GM18951 (cell line): ENCODE measurements at regions not wholly inside any gene's neighbourhood (a gene's known extent, or its start where the extent isn't known, plus 50 kb on each side); places are given as distances from the start of the nearest gene placed in this dataset.
"Not testable (repeated sequence)": the region's sequence is repeated elsewhere in the genome, so short reads cannot be mapped to it uniquely, and the experiment has no call there.

Experiments used
- POLR2A ChIP-seq: IDR thresholded peaks from 4 replicates; pipeline ENCODE4 v1.6.1; 2011; ENCODE audit warnings: mild to moderate bottlenecking; ENCODE audit not compliant: insufficient read length, insufficient read depth; ENCODE audit errors: extremely low read depth
- in situ Hi-C: fragments of 300-500 bp; cut with MboI; formaldehyde crosslinking; loops from one replicate; pipeline ENCODE4 v1.12.0; 2022; ENCODE audit warnings: low sequenced_read_pairs, mixed read lengths, inconsistent platforms; ENCODE audit not compliant: unreplicated experiment

DNA sequence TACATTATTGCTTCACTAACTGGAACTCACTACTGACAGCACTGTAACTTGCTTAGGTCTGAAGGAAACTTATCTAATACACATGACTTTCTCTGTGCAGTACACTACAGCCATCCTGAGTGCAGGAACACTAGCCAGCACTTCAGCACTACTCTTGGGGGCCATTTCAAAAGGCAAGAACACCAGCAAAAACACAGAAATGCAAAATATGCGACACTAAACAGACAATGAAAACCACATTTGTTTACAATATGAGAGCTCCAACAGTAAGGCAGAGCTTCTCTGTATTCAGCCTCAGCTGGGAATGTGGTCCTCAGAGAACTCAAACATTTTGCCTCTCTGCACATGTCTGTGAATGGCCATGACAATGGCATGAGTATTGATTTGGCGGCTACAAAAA lies 109.6 kb downstream of the ARRDC4 start:
- TF ChIP-seq POLR2A: no peak
- in situ Hi-C loops: no loop called here

DNA sequence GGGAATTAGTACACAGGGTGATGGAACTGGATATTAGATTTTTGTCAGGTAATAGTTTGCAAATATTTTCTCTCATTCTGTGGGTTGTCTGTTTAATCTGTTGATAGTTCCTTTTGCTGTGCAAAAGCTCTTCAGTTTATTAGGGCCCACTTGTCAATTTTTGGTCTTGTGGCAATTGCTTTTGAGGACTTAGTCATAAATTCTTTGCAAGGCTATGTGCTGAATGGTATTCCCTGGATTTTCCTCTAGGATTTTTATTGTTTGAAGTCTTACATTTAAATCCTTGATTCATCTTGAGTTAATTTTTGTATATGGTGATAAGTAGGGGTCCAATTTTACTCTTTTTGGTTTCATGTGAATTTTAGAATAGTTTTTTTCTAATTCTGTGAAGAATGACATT lies 111.3 kb downstream of the ARRDC4 start:
- in situ Hi-C loops: no loop called here
- TF ChIP-seq POLR2A: no peak

GRCh38 chr15:98075441-98075840 lies 114.9 kb downstream of the ARRDC4 start:
- in situ Hi-C loops: no loop called here
- no peak for TF ChIP-seq POLR2A

DNA sequence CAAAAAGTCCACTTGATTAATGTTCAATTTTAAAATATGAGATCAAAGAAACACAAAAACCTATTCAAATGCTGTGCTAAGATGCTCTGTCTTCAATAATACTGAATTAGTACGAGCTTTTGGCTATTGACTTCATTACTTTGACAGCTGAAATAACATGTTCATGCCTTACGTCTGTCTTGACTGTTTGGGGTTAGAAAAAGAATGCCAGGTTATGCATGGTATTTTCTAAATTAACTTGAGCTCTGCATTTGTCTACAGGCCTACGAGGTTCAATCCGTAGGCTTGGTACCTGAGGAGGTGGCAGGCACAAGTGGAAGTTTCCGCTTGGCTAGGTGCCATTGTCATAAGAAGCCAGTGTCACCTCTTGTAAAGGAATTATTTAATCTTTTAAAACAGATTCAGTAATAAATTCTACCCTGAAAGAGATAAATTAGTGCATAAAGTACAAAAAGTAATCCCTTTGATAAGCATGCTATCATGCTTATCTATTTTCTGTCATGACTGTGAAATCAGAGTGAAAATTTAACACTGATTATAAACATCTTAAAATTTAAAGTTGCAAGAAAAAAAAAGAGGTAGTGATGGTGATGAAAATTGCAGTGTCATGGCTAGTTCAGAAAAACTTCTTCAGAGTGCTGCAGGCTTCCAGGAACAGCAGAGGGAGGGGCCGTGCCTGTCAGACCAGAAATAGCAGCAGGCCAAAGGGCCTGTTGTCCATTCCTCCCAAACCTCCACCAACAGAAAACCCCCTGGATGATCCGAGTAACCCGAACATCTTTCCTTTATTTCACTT lies 115.7 kb downstream of the ARRDC4 start:
- in situ Hi-C loops: no loop called here

DNA sequence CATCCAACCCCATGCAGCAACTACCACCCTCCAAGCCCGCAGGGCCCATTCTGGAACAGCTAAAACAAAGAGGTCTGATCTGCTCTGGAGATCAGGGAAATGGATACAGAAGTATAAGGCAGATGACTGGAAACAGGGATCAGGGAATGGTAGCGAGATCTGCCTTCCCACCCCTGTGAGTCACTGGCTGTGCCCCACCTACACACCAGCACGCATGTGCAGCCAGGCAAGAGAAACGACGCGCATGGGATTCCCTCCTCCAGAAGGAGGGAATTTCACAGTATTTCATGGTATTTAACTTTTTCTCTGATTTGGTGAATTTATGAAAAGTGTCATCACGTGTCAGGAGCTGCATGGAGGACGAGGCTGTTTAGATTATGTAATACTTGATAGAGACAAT lies 116.7 kb downstream of the ARRDC4 start:
- in situ Hi-C loops: no loop called here

More for the DNA sequence above, 115.7 kb downstream of the ARRDC4 start:
- TF ChIP-seq POLR2A: no peak

GRCh38 chr15:98080791-98081190 lies 120.3 kb downstream of the ARRDC4 start:
- in situ Hi-C loops: no loop called here
- TF ChIP-seq POLR2A: no peak

More for the DNA sequence above, 116.7 kb downstream of the ARRDC4 start:
- TF ChIP-seq POLR2A: no peak

GRCh38 chr15:98083203-98083910 lies 122.9 kb downstream of the ARRDC4 start:
- no peak for TF ChIP-seq POLR2A
- in situ Hi-C loops: no loop called here

DNA sequence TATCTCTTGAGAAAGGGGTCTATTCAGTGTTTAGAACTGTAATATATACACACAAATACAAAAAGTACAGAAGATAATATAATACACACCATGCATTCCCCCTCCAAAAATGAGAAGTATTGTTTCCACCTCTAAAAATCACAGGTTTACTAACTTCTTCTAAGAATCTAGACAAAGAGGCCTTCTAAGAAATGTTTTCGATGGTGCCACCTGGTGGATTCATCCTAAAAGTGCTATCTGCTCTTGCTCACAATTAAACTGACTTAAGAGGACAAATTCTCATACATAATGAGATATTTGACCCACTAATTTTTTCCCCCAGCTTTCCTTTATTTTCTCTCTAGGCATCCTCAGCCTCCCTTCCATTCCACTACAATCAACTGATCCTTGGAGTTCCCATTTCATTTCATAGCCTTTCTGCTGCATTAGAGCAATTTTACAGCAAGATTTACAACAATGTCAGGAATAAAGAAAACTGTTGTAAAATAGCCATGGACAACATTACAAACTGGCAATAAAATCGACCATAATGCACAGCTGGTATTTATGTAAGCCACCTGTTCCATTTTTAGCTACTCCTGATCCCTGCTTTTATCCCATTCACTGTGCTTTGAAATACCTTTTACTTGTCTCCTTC lies 124.6 kb downstream of the ARRDC4 start:
- in situ Hi-C loops: no loop called here
- no peak for TF ChIP-seq POLR2A

GRCh38 chr15:98088307-98088945 lies 127.9 kb downstream of the ARRDC4 start:
- in situ Hi-C loops: not testable (repeated sequence)

GRCh38 chr15:98089352-98089751 lies 128.8 kb downstream of the ARRDC4 start:
- in situ Hi-C loops: not testable (repeated sequence)

- in situ Hi-C loops: not testable (repeated sequence)
These were observed 137.5 kb downstream of the ARRDC4 start for GRCh38 chr15:98097986-98098385.

DNA sequence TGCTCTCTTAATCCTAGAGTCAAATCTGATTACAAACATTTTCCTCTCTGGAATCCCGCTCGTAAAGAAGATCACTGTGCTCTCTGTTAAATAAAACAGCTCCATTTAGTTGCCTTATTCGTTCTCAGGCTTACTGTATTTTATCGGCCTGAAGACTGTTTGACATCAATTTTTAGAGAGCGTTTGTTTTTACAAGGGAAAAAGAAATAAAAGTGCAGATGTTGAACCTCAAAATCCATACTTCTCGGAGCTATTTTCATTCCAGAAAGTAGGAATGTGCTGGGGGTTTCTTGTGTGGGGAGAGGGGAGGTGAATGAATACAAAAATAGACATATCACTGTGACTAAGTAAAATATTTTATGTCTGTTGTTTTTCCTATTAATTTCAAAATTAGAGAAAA lies 140.1 kb downstream of the ARRDC4 start:
- in situ Hi-C loops: not testable (repeated sequence)

DNA sequence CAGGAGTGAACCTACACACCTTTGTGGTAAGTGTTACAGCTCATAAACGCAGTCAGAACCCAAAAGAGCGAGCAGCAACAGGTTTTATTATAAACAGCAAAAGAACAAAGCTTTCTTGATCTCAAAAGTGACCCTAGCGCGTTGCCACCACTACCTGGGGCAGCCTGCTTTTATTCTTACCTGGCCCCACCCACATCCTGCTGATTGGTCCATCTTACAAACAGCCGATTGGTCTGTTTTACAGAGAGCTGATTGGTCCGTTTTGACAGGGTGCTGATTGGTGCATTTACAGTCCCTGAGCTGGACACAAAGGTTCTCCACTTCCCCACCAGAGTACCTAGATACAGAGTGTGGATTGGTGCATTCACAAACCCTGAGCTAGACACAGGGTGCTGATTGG lies 143.1 kb downstream of the ARRDC4 start:
- no peak for TF ChIP-seq POLR2A
- in situ Hi-C loops: no loop called here

GRCh38 chr15:98104386-98105151 lies 144.1 kb downstream of the ARRDC4 start:
- in situ Hi-C loops: not testable (repeated sequence)

DNA sequence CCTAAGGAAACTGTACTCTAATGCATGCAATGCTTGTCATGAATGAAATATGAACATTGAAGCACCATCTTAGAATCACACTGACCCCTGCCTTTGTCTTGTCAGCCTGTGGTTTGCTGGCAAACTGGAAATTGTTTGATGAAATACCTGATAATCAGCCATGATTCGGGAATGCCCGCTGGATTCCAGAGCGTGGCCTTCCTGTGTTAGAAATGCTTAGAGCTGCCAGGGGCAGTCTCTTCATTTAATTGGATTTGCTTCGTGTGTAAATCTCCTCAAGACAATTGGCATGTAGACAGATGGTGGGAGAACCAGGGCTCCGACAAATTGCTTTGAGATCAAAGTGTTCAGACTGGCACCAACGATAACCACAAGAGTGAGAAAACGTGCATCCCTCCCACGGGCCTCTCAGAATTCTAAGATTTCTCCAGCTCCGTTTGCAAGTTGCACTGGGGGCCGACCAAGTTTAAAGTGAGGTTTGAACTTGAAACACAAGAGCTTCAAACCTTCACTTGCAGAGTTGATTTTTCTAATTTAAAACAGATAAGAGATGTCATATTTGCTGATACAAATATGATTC lies 146.2 kb downstream of the ARRDC4 start:
- in situ Hi-C loops: not testable (repeated sequence)
